ENCODE measurements at regions not wholly inside any gene's neighbourhood (a gene's known extent, or its start where the extent isn't known, plus 50 kb on each side); places are given as distances from the start of the nearest gene placed in this dataset.

DNA sequence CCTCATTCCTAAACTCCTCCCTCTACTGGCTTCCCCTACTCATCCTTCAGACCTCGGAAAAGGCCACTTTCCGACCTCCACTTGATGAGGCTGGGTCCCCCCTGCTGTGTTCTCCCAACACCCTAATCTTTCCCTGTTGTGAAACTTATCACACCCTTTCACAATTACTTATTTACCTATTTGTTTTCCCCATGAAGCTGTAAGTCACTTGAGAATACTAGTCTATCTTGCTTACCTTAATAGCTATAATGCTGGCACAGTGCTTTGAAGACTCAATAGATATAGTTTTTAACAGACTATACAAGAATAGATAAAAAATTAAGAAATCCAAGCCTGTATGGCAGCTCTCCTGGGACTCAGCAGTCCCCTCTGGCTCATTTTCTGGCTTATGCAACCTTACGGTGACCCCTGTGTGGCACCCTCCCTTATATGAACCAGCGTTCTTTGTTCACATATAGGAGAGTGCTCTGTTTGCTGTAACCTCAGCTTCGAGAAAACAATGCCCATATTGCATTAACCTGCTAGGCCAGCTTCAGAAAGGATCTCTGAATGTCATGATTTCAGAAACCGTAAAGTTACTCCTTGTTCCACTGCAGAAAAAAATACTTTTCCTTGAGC, 220.4 kb upstream of the PKDCC start:
- TF ChIP-seq, protein P1, sequence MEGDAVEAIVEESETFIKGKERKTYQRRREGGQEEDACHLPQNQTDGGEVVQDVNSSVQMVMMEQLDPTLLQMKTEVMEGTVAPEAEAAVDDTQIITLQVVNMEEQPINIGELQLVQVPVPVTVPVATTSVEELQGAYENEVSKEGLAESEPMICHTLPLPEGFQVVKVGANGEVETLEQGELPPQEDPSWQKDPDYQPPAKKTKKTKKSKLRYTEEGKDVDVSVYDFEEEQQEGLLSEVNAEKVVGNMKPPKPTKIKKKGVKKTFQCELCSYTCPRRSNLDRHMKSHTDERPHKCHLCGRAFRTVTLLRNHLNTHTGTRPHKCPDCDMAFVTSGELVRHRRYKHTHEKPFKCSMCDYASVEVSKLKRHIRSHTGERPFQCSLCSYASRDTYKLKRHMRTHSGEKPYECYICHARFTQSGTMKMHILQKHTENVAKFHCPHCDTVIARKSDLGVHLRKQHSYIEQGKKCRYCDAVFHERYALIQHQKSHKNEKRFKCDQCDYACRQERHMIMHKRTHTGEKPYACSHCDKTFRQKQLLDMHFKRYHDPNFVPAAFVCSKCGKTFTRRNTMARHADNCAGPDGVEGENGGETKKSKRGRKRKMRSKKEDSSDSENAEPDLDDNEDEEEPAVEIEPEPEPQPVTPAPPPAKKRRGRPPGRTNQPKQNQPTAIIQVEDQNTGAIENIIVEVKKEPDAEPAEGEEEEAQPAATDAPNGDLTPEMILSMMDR (conservative IDR thresholded peaks at IDR 0.05), result no peak
- no peak for TF ChIP-seq ZFX (IDR thresholded peaks at IDR 0.05)
